ENCODE measurements at regions not wholly inside any gene's neighbourhood (a gene's known extent, or its start where the extent isn't known, plus 50 kb on each side); places are given as distances from the start of the nearest gene placed in this dataset.
"Not testable (repeated sequence)": the region's sequence is repeated elsewhere in the genome, so short reads cannot be mapped to it uniquely, and the experiment has no call there.

- not testable (repeated sequence) for H3K4me3 ChIP-seq, H3K27ac ChIP-seq
Measured at GRCh38 chr2:185591276-185591675, 147.3 kb upstream of the FSIP2 start.

GRCh38 chr2:185607945-185608344, 130.7 kb upstream of the FSIP2 start:
- Histone ChIP-seq H3K27ac (no peak overlapping the region), H3K4me3 (no peak overlapping the region)

- Histone ChIP-seq H3K27ac (no peak overlapping the region), H3K4me3 (no peak overlapping the region)
Measured at GRCh38 chr2:185608799-185609198, 129.8 kb upstream of the FSIP2 start.

DNA sequence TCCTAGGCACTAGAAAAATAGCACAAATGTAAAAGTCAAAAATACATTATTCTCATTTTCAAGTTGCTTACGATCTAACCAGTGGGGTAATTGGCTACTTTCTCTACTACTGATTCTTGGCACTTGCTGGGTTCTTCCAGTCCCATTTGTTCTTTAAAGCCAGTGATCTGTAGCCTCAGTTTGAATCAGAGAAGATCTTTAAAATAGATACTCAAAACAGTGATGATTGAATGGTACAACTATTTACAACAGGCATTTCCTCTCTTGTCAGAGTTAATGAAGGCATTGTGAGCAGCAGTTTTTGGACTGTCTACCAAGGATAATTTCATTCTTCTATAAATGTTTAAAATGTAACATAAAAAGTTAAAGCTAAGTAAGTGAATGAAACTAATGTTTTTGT, 128.3 kb upstream of the FSIP2 start:
- no peak overlapping the region for H3K4me3 ChIP-seq
- no peak overlapping the region for H3K27ac ChIP-seq

GRCh38 chr2:185618625-185619024, 120.0 kb upstream of the FSIP2 start:
- H3K27ac ChIP-seq, result no peak overlapping the region

DNA sequence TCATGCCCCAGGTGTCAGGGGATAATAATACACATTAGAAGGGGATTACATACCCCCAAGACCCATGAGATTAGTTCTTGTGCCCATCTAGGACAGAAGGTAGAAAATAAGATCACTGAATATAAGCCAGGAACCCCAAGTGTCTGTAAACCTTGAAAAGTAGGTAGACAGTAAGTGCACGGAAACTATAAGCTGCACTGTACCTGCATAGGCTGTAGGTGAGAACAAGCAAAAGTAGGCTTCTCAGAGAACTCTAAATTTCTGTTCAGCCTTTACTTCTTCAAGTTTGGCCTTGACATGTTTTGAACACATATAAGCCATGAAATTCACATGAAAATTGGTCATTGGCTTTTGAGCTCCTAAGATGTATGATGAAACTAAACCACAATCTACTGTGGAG, 113.0 kb upstream of the FSIP2 start:
- Histone ChIP-seq H3K4me3 (no peak overlapping the region), H3K27ac (no peak overlapping the region)

More at GRCh38 chr2:185618625-185619024, 120.0 kb upstream of the FSIP2 start:
- no peak overlapping the region for H3K4me3 ChIP-seq

- Histone ChIP-seq H3K27ac (no peak overlapping the region), H3K4me3 (no peak overlapping the region)
Measured at GRCh38 chr2:185628985-185629384, 109.6 kb upstream of the FSIP2 start.

DNA sequence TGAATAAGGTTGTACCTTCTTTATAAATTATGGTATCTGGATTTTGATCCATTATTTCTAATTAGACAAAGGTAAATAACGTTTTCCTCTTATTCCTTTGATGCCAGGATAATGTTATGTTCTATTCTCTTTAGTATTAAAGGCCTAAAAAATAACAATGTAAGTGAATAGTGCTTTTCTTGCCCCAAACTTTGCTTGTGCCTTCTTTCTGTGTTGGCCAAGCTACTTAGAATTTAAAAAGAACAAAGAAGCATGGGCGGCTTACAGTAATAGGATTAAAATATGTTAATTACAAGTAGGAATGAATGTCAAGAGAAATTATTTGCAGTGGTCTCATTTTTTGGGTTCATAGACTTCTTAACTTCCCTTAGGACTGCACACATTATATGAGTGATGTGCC, 105.0 kb upstream of the FSIP2 start:
- H3K4me3 ChIP-seq, result no peak overlapping the region
- no peak overlapping the region for H3K27ac ChIP-seq

GRCh38 chr2:185638771-185639170, 99.8 kb upstream of the FSIP2 start:
- Histone ChIP-seq H3K4me3 (no peak overlapping the region), H3K27ac (no peak overlapping the region)

GRCh38 chr2:185640588-185640987, 98.0 kb upstream of the FSIP2 start:
- no peak overlapping the region for H3K27ac ChIP-seq
- no peak overlapping the region for H3K4me3 ChIP-seq

DNA sequence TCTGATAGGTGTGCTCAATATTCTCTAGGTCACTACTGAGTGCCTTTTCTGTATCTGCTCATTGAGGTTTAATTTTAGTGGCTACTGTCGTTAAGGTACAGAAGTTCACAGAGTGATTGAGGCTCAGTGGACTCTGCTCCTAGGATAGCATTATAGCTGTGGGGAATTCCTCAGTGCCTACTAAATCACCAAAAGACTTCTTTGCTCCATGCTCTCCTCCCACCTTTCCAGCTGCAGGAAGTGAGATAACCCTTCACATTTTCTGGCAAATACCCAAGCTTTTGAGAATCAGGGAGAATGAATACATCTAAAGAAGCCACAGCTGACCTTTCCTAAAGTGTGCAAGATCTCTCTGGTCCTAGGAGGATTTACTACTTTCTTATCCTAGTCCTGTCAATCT, 95.2 kb upstream of the FSIP2 start:
- no peak overlapping the region for H3K4me3 ChIP-seq
- no peak overlapping the region for H3K27ac ChIP-seq

- no peak overlapping the region for H3K27ac ChIP-seq
Measured at GRCh38 chr2:185644828-185645227, 93.8 kb upstream of the FSIP2 start.

DNA sequence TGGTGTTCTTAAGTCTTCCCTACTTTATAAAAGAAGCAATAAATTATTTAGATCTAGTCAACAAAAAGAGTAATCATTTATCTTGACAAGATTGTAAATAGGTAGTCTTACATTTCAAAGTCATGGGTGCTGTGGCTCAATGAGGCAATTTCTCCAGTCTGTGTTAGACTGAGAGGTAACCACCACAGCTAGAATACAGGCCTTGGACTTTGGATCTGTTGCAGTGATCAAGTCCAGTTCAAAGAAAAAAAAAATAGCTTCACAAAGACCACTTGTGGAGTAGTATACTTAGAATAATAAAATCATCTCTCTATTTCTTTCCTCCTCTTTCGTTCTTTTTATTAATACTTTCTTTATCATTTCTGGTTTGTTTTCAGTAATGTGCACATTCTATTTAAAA, 93.1 kb upstream of the FSIP2 start:
- no peak overlapping the region for H3K4me3 ChIP-seq
- H3K27ac ChIP-seq, result no peak overlapping the region

More at GRCh38 chr2:185644828-185645227, 93.8 kb upstream of the FSIP2 start:
- H3K4me3 ChIP-seq, result no peak overlapping the region

GRCh38 chr2:185658750-185659149, 79.9 kb upstream of the FSIP2 start:
- Histone ChIP-seq H3K27ac (no peak overlapping the region), H3K4me3 (no peak overlapping the region)

GRCh38 chr2:185663811-185664210, 74.8 kb upstream of the FSIP2 start:
- Histone ChIP-seq H3K4me3 (no peak overlapping the region), H3K27ac (no peak overlapping the region)

- Histone ChIP-seq H3K4me3 (no peak overlapping the region), H3K27ac (no peak overlapping the region)
Measured at GRCh38 chr2:185664384-185664783, 74.2 kb upstream of the FSIP2 start.

DNA sequence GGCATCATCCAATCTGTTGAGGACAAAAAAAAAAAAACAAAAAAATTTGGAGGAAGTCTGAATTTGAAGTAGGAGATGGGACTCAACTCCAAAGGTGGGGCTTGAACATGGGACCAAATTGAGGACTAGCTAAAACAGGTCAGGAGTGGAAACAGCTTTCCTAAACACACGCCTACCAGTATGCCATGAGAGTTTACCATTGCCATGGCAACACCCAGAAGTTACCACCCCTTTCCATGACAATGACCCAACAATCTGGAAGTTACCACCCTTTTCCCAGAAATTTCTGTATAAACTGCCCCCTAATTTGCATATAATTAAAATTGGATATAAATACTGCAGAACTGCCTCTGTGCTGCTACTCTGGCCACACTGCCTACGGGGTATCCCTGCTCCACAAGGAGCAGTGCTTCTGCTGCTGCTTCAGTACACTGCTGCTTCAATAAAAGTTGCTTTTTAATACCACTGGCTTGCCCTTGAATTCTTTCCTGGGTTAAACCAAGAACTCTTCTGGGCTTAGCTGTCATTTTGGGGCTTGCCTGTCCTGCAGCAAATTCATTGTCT, 73.3 kb upstream of the FSIP2 start:
- H3K4me3 ChIP-seq, result no peak overlapping the region
- no peak overlapping the region for H3K27ac ChIP-seq

GRCh38 chr2:185667452-185667851, 71.2 kb upstream of the FSIP2 start:
- Histone ChIP-seq H3K27ac (no peak overlapping the region), H3K4me3 (no peak overlapping the region)

DNA sequence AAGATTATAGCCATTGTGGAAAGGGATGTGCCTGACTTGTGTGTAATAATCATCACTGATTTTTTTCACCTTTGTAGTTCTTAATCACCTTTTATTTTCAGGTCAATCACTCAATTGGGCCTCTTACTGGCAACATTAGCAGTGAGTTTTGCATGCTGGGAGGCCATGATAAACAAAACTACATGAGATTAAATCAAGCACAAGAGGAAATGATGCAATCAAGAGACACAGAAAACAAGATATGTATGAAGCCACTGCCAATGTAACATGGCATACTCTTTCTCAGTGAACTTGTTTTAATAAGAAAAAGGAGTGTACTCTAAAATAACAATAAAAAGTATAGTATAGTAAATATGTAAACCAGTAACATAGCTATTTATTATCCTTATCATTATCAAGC, 69.9 kb upstream of the FSIP2 start:
- Histone ChIP-seq H3K4me3 (no peak overlapping the region), H3K27ac (no peak overlapping the region)

DNA sequence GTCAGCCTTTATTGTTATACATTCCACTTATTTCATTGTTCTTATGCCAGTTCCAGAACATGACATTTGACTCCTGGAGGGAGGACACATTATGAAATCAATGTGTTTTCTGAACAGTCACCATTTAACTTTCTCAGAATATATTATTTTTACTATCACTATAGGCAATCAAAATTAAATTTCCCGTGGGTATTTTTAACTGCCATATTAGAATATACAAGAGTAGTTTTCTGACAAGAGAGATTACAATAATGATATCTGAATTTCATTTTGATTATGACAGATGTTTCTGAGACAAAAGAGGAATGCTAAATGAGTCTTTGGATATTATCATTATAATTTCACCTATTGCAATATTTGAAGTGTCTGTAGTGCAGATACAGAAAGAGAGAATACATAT, 64.4 kb upstream of the FSIP2 start:
- H3K4me3 ChIP-seq, result no peak overlapping the region
- H3K27ac ChIP-seq, result no peak overlapping the region

DNA sequence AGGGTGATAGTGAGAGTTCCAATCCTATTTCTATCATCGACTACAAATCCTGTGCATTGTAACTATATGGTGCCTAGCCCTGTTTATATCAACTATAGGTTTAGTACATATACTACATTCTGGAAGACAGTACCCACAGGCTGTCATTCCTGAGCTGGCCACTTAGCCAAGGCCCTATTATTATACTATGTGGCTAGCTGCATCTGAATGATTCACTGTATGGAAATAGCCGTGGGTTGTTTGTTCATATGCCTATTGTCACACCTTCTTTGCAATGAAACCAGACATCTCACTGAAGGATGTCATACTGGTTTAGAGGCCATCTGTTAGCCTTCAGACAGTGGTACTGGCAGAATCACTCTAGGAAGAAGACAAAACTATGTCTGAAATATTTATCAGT, 62.3 kb upstream of the FSIP2 start:
- H3K4me3 ChIP-seq, result no peak overlapping the region

DNA sequence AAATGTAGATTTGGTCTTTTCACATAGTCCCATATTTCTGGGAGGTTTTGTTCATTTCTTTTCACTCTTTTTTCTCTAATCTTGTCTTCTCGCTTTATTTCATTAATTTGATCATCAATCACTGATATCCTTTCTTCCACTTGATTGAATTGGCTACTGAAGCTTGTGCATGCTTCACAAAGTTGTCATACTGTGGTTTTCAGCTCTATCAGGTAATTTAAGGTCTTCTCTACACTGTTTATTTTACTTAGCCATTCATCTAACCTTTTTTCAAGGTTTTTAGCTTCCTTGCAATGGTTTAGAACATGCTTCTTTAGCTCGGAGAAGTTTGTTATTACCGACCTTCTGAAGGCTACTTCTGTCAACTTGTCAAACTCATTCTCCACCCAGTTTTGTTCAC, 51.6 kb upstream of the FSIP2 start:
- H3K27ac ChIP-seq, result not testable (repeated sequence)

More for the DNA sequence above, 62.3 kb upstream of the FSIP2 start:
- H3K27ac ChIP-seq, result no peak overlapping the region

DNA sequence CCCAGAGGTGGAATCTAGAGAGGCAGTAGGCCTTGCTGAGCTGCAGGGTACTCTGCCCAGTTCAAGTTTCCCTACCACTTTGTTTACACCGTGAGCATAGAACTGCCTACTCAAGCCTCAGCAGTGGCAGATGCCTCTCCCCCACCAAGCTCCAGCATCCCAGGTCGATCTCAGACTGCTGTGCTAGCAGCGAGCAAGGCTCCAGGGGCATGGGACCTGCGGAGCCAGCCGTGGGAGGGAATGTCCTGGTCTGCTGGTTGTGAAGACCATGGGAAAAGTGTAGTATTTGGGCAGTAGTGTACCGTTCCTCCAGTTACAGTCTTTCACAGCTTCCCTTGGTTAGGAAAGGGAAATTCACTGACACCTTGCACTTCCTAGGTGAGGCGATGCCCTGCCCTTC, 50.6 kb upstream of the FSIP2 start:
- Histone ChIP-seq H3K27ac (no peak overlapping the region), H3K4me3 (no peak overlapping the region)

More for the DNA sequence above, 51.6 kb upstream of the FSIP2 start:
- H3K4me3 ChIP-seq, result not testable (repeated sequence)
